Keratinocyte (primary cell): ENCODE measurements at regions not wholly inside any gene's neighbourhood (a gene's known extent, or its start where the extent isn't known, plus 50 kb on each side); places are given as distances from the start of the nearest gene placed in this dataset.

Experiments used
- DNase-seq: peaks from one replicate; pipeline ENCODE4 v3.0.0-alpha.2; 2011; ENCODE audit warnings: low read depth, missing footprints, low spot score
- FAIRE-seq: peaks from 2 replicates; lab custom pipeline; 2011; peaks lifted over from hg19 to GRCh38; lab: Jason Lieb, UNC
- H2AFZ ChIP-seq: 2 replicates; pipeline ENCODE4 v1.6.0; 2012; ENCODE audit warnings: low read length, control low read depth, inconsistent platforms; ENCODE audit not compliant: control insufficient read depth
- H3K27ac ChIP-seq: 2 replicates; pipeline ENCODE4 v1.5.1; 2011; ENCODE audit warnings: low read length; ENCODE audit not compliant: control insufficient read depth, insufficient read depth
- H3K27me3 ChIP-seq: 3 replicates; pipeline ENCODE4 v1.6.0; 2011; ENCODE audit warnings: low read length; ENCODE audit not compliant: control insufficient read depth, insufficient read depth; ENCODE audit errors: extremely low read depth
- H3K36me3 ChIP-seq, 2 experiments: 2 replicates in 1 of 2; 3 replicates in 1 of 2; pipeline ENCODE4 v1.5.1; 2011; ENCODE audit warnings: low read length in 2 of 2, mild to moderate bottlenecking in 1 of 2; ENCODE audit not compliant: control insufficient read depth in 2 of 2, insufficient read depth in 2 of 2; ENCODE audit errors: extremely low read depth in 1 of 2
- H3K4me1 ChIP-seq: 3 replicates; pipeline ENCODE4 v1.5.1; 2011; ENCODE audit warnings: low read length; ENCODE audit not compliant: control insufficient read depth, insufficient read depth; ENCODE audit errors: extremely low read depth
- H3K4me2 ChIP-seq: 3 replicates; pipeline ENCODE4 v1.6.0; 2011; ENCODE audit warnings: low read depth, low read length; ENCODE audit not compliant: control insufficient read depth, insufficient read depth; ENCODE audit errors: extremely low read depth
- H3K4me3 ChIP-seq, 3 experiments: fragments of 200-600 bp in 1 of 3; sonication (generic) in 1 of 3; 2 replicates in 2 of 3; 3 replicates in 1 of 3; pipeline ENCODE4 v1.5.1; 2011 to 2016; ENCODE audit warnings: low read length in 3 of 3, mild to moderate bottlenecking in 3 of 3, control low read depth in 2 of 3, inconsistent platforms in 1 of 3, low read depth in 1 of 3, mixed read lengths in 1 of 3, mixed run types in 1 of 3, moderate library complexity in 1 of 3; ENCODE audit not compliant: control insufficient read depth in 2 of 3, insufficient read depth in 2 of 3; ENCODE audit errors: extremely low read depth in 1 of 3
- H3K79me2 ChIP-seq: 2 replicates; pipeline ENCODE4 v1.6.0; 2012; ENCODE audit warnings: low read length; ENCODE audit not compliant: control insufficient read depth, insufficient read depth
- H3K9ac ChIP-seq: 3 replicates; pipeline ENCODE4 v1.6.0; 2011; ENCODE audit warnings: low read length; ENCODE audit not compliant: control insufficient read depth, insufficient read depth; ENCODE audit errors: extremely low read depth
- H3K9me1 ChIP-seq: 3 replicates; pipeline ENCODE4 v1.6.0; 2011; ENCODE audit warnings: low read length; ENCODE audit not compliant: control insufficient read depth, insufficient read depth; ENCODE audit errors: extremely low read depth
- H3K9me3 ChIP-seq: 2 replicates; pipeline ENCODE4 v1.5.1; 2012; ENCODE audit warnings: low read depth, low read length; ENCODE audit not compliant: control insufficient read depth
- H4K20me1 ChIP-seq: 3 replicates; pipeline ENCODE4 v1.6.0; 2011; ENCODE audit warnings: low read length; ENCODE audit not compliant: control insufficient read depth, insufficient read depth; ENCODE audit errors: extremely low read depth
- CTCF ChIP-seq, 3 experiments: IDR thresholded peaks in 1 of 3; conservative IDR thresholded peaks in 1 of 3; optimal IDR thresholded peaks in 1 of 3; 2 replicates in 2 of 3; 3 replicates in 1 of 3; pipeline versions ENCODE3 to v1.5.1; 2011; ENCODE audit warnings: low read length in 3 of 3, mild to moderate bottlenecking in 3 of 3, moderate library complexity in 2 of 3, control low read depth in 1 of 3, inconsistent platforms in 1 of 3; ENCODE audit not compliant: insufficient read depth in 2 of 3; ENCODE audit errors: extremely low read depth in 1 of 3
- EZH2 ChIP-seq: IDR thresholded peaks from one replicate; pipeline ENCODE4 v1.6.1; 2012; ENCODE audit warnings: inconsistent platforms, mild to moderate bottlenecking, low read length, moderate library complexity
- dilution Hi-C: fragments of 300-500 bp; cut with MboI; formaldehyde crosslinking; loops from one replicate; pipeline ENCODE4 v1.7.0; 2020; ENCODE audit warnings: low sequenced_read_pairs; ENCODE audit not compliant: extremely low pct_ligation_motif_present

GRCh38 chr4:162847945-162848549 lies 318.6 kb downstream of the NAF1 start:
- dilution Hi-C loops, result no loop called here
- no peak for TF ChIP-seq EZH2
- no peak for TF ChIP-seq CTCF (optimal IDR thresholded peaks at IDR 0.05 in 1 of 3, IDR thresholded peaks at IDR 0.05 in 1 of 3, conservative IDR thresholded peaks at IDR 0.05 in 1 of 3; ENCODE audit: extremely low read depth in 1 of 3, insufficient read depth in 2 of 3, low read length in 3 of 3)

GRCh38 chr4:162841753-162842152 lies 324.9 kb downstream of the NAF1 start:
- FAIRE-seq, result no peak
- no peak overlapping the region for H3K4me3 ChIP-seq
- no peaks in the 10 kb centered on the region for H3K9me3 ChIP-seq
- dilution Hi-C loops, result no loop called here
- H3K9me1 ChIP-seq, result no peaks in the 10 kb centered on the region
- H2AFZ ChIP-seq, result no peak overlapping the region
- no peaks in the 10 kb centered on the region for H3K4me1 ChIP-seq
- no peak for DNase-seq
- no peaks in the 10 kb centered on the region for H4K20me1 ChIP-seq
- H3K36me3 ChIP-seq, result no peaks in the 10 kb centered on the region
- TF ChIP-seq CTCF (optimal IDR thresholded peaks at IDR 0.05 in 1 of 3, IDR thresholded peaks at IDR 0.05 in 1 of 3, conservative IDR thresholded peaks at IDR 0.05 in 1 of 3; ENCODE audit: extremely low read depth in 1 of 3, insufficient read depth in 2 of 3, low read length in 3 of 3) (no peak), EZH2 (no peak)
- no peak overlapping the region for H3K4me2 ChIP-seq
- no peak overlapping the region for H3K27ac ChIP-seq
- H3K27me3 ChIP-seq, result no peaks in the 10 kb centered on the region
- H3K9ac ChIP-seq, result no peak overlapping the region
- H3K79me2 ChIP-seq, result no peaks in the 10 kb centered on the region

More at GRCh38 chr4:162847945-162848549, 318.6 kb downstream of the NAF1 start:
- FAIRE-seq, result no peak
- Histone ChIP-seq H3K27me3 (no peaks in the 10 kb centered on the region), H3K9me3 (no peaks in the 10 kb centered on the region), H3K79me2 (no peaks in the 10 kb centered on the region), H3K4me3 (no peak overlapping the region), H3K4me1 (no peaks in the 10 kb centered on the region), H3K27ac (no peak overlapping the region), H4K20me1 (no peaks in the 10 kb centered on the region), H3K9ac (no peak overlapping the region), H3K4me2 (no peak overlapping the region), H2AFZ (no peak overlapping the region), H3K36me3 (no peaks in the 10 kb centered on the region), H3K9me1 (no peaks in the 10 kb centered on the region)
- DNase-seq, result no peak
